IMR-90 (cell line): ENCODE measurements at regions not wholly inside any gene's neighbourhood (a gene's known extent, or its start where the extent isn't known, plus 50 kb on each side); places are given as distances from the start of the nearest gene placed in this dataset.

Experiments used
- ATAC-seq: fragments of 200-7000 bp; cut with Tn5 transposase; 2 replicates; pipeline ENCODE4 v1.9.1; 2020; ENCODE audit warnings: low read depth, mild to moderate bottlenecking, moderate library complexity
- BruUV-seq: library from RNA; stranded (reverse); fragments of 400-500 nt; replicated peaks from 2 replicates; lab custom pipeline; 2021; lab: Mats Ljungman, UMichigan
- CTCF ChIA-PET: fragments of 300-600 bp; formaldehyde crosslinking; extraction: SDS; loops from one replicate; lab custom pipeline; 2021; ENCODE audit warnings: antibody characterized with exemption; lab: Yijun Ruan, JAX
- POLR2A ChIA-PET: fragments of 300-600 bp; sonication (Branson Sonifier 250); formaldehyde crosslinking; loops from one replicate; lab custom pipeline; 2022; ENCODE audit warnings: antibody characterized with exemption; ENCODE audit not compliant: unreplicated experiment; lab: Charles Lee
- DNase-seq: peaks from one replicate; pipeline ENCODE4 v3.0.0; 2013
- H2AFZ ChIP-seq: replicated peaks from 2 replicates; pipeline ENCODE3; 2013; ENCODE audit warnings: low read length, mild to moderate bottlenecking; ENCODE audit not compliant: poor library complexity
- H2AK5ac ChIP-seq: 2 replicates; pipeline ENCODE4 v1.6.1; 2013; ENCODE audit warnings: low read depth, low read length, inconsistent platforms
- H2AK9ac ChIP-seq: replicated peaks from 2 replicates; pipeline ENCODE3; 2013; ENCODE audit warnings: mild to moderate bottlenecking, low read depth, low read length, moderate library complexity; ENCODE audit not compliant: poor library complexity
- H2BK120ac ChIP-seq: 2 replicates; pipeline ENCODE4 v1.6.1; 2013; ENCODE audit warnings: low read depth, low read length, inconsistent platforms
- H2BK15ac ChIP-seq: 3 replicates; pipeline ENCODE4 v1.6.1; 2013; ENCODE audit warnings: low read depth, low read length, inconsistent platforms
- H2BK20ac ChIP-seq: 2 replicates; pipeline ENCODE4 v1.6.1; 2013; ENCODE audit warnings: low read depth, mild to moderate bottlenecking, inconsistent platforms, low read length, moderate library complexity
- H2BK5ac ChIP-seq: 2 replicates; pipeline ENCODE4 v1.6.1; 2013; ENCODE audit warnings: mild to moderate bottlenecking, low read depth, low read length, inconsistent platforms; ENCODE audit not compliant: poor library complexity, severe bottlenecking
- H3K14ac ChIP-seq: replicated peaks from 2 replicates; pipeline ENCODE4 v1.6.1; 2013; ENCODE audit warnings: low read depth, low read length, inconsistent platforms
- H3K18ac ChIP-seq: 2 replicates; pipeline ENCODE4 v1.6.1; 2013; ENCODE audit warnings: low read depth, low read length, control low read depth
- H3K23ac ChIP-seq: 2 replicates; pipeline ENCODE4 v1.6.1; 2013; ENCODE audit warnings: low read depth, low read length, inconsistent platforms
- H3K27ac ChIP-seq: 2 replicates; pipeline ENCODE4 v1.5.1; 2013; ENCODE audit warnings: mild to moderate bottlenecking, control low read depth, low read length; ENCODE audit not compliant: insufficient read depth
- H3K27me3 ChIP-seq: 2 replicates; pipeline ENCODE4 v1.6.1; 2013; ENCODE audit warnings: low read length; ENCODE audit not compliant: control insufficient read depth, insufficient read depth
- H3K36me3 ChIP-seq: 2 replicates; pipeline ENCODE4 v1.6.1; 2013; ENCODE audit warnings: low read length, mixed read lengths; ENCODE audit not compliant: control insufficient read depth, insufficient read depth
- H3K4ac ChIP-seq: 2 replicates; pipeline ENCODE4 v1.6.1; 2013; ENCODE audit warnings: low read depth, low read length, inconsistent platforms
- H3K4me1 ChIP-seq: 2 replicates; pipeline ENCODE4 v1.6.1; 2013; ENCODE audit warnings: low read length, mixed read lengths; ENCODE audit not compliant: control insufficient read depth, insufficient read depth
- H3K4me2 ChIP-seq: 2 replicates; pipeline ENCODE4 v1.6.1; 2013; ENCODE audit warnings: low read depth, mild to moderate bottlenecking, control low read depth, low read length, moderate library complexity
- H3K4me3 ChIP-seq: 2 replicates; pipeline ENCODE4 v1.5.1; 2013; ENCODE audit warnings: low read depth, mild to moderate bottlenecking, control low read depth, low read length, moderate library complexity; ENCODE audit not compliant: insufficient read depth
- H3K56ac ChIP-seq: 2 replicates; pipeline ENCODE4 v1.6.1; 2013; ENCODE audit warnings: low read length, inconsistent platforms; ENCODE audit not compliant: insufficient read depth; ENCODE audit errors: extremely low read depth
- H3K79me1 ChIP-seq, 2 experiments: 2 replicates each; pipeline ENCODE4 v1.6.1; 2013; ENCODE audit warnings: low read length in 2 of 2, inconsistent platforms in 1 of 2, low read depth in 1 of 2
- H3K9ac ChIP-seq: 2 replicates; pipeline ENCODE4 v1.6.1; 2013; ENCODE audit warnings: low read depth, low read length, control low read depth
- H3K9me1 ChIP-seq: 2 replicates; pipeline ENCODE4 v1.6.1; 2013; ENCODE audit warnings: low read length, inconsistent platforms; ENCODE audit not compliant: insufficient read depth
- H3K9me3 ChIP-seq: 2 replicates; pipeline ENCODE4 v1.6.1; 2013; ENCODE audit warnings: low read length; ENCODE audit not compliant: control insufficient read depth, insufficient read depth
- H4K20me1 ChIP-seq: 2 replicates; pipeline ENCODE4 v1.6.1; 2013; ENCODE audit warnings: low read length, inconsistent platforms; ENCODE audit not compliant: insufficient read depth
- H4K5ac ChIP-seq: 2 replicates; pipeline ENCODE4 v1.6.1; 2013; ENCODE audit warnings: mild to moderate bottlenecking, low read depth, low read length, control low read depth
- H4K8ac ChIP-seq, 2 experiments: 2 replicates each; pipeline ENCODE4 v1.6.1; 2013; ENCODE audit warnings: low read depth in 2 of 2, low read length in 2 of 2, control low read depth in 1 of 2, inconsistent platforms in 1 of 2
- H4K91ac ChIP-seq: 2 replicates; pipeline ENCODE4 v1.6.1; 2013; ENCODE audit warnings: low read depth, low read length, inconsistent platforms; ENCODE audit not compliant: insufficient read depth
- CHD1 ChIP-seq: IDR thresholded peaks from 2 replicates; pipeline ENCODE4 v1.6.1; 2012; ENCODE audit warnings: low read depth, low read length, improper control_type of control experiment
- ELK1 ChIP-seq: fragments of 150-350 bp; IDR thresholded peaks from 2 replicates; pipeline ENCODE4 v1.6.1; 2016; ENCODE audit warnings: low read depth, mild to moderate bottlenecking, low read length, moderate library complexity, borderline replicate concordance
- FOS ChIP-seq: fragments of 150-350 bp; IDR thresholded peaks from 2 replicates; pipeline ENCODE4 v1.6.1; 2016; ENCODE audit warnings: low read depth, low read length
- MAFK ChIP-seq: IDR thresholded peaks from 2 replicates; pipeline ENCODE4 v1.6.1; 2012; ENCODE audit warnings: low read depth, low read length, improper control_type of control experiment
- POLR2A ChIP-seq: IDR thresholded peaks from 2 replicates; pipeline ENCODE4 v1.6.1; 2012; ENCODE audit warnings: mild to moderate bottlenecking, low read depth, low read length
- RAD21 ChIP-seq: IDR thresholded peaks from 2 replicates; pipeline ENCODE4 v1.6.1; 2012; ENCODE audit warnings: low read length, improper control_type of control experiment
- RCOR1 ChIP-seq: IDR thresholded peaks from 2 replicates; pipeline ENCODE4 v1.6.1; 2012; ENCODE audit warnings: mild to moderate bottlenecking, low read length, improper control_type of control experiment; ENCODE audit not compliant: insufficient replicate concordance
- SMC3 ChIP-seq: fragments of 150-350 bp; IDR thresholded peaks from 2 replicates; pipeline ENCODE4 v1.6.1; 2016; ENCODE audit warnings: low read depth, mild to moderate bottlenecking, antibody characterized with exemption, low read length, moderate library complexity
- WGBS, 2 experiments: methylation state at CpG; one replicate each; pipeline versions ENCODE4 v1.1.5 to v1.1.7; 2013; ENCODE audit warnings: missing lambda C conversion rate in 2 of 2; ENCODE audit not compliant: insufficient read length in 1 of 2; ENCODE audit errors: extremely low coverage in 2 of 2; 5-methylcytosine and 5-hydroxymethylcytosine counted together
- dilution Hi-C: fragments of 300-500 bp; cut with HindIII; formaldehyde crosslinking; loops from one replicate; pipeline ENCODE4 v1.14.3; 2018; ENCODE audit warnings: low sequenced_read_pairs; ENCODE audit not compliant: unreplicated experiment
- in situ Hi-C: fragments of 300-500 bp; cut with MboI; formaldehyde crosslinking; loops from 3 replicates; pipeline ENCODE4 v1.14.3; 2019; ENCODE audit warnings: low sequenced_read_pairs, inconsistent platforms, mixed read lengths
- intact Hi-C: fragments of 100-400 bp; cut with micrococcal nuclease; formaldehyde crosslinking; loops from 2 replicates; pipeline ENCODE4 v1.10.0; 2022

- POLR2A ChIA-PET: no interaction called here
- Histone ChIP-seq H3K36me3 (no peaks in the 10 kb centered on the region), H2AK5ac (no peak overlapping the region), H2AK9ac (no peak overlapping the region), H2BK20ac (no peak overlapping the region), H3K14ac (no peak overlapping the region), H4K8ac (no peak overlapping the region), H2BK5ac (no peak overlapping the region), H3K9ac (no peak overlapping the region), H4K91ac (no peak overlapping the region), H3K79me1 (no peaks in the 10 kb centered on the region), H4K5ac (no peak overlapping the region), H3K4me2 (no peak overlapping the region), H2BK120ac (no peak overlapping the region), H3K27me3 (no peaks in the 10 kb centered on the region), H3K23ac (no peak overlapping the region), H3K18ac (no peak overlapping the region), H3K4me3 (no peak overlapping the region), H4K20me1 (no peaks in the 10 kb centered on the region), H3K4ac (no peak overlapping the region), H3K9me3 (no peaks in the 10 kb centered on the region), H2AFZ (no peak overlapping the region), H3K27ac (no peak overlapping the region), H2BK15ac (no peak overlapping the region), H3K9me1 (no peaks in the 10 kb centered on the region), H3K4me1 (no peaks in the 10 kb centered on the region), H3K56ac (no peak overlapping the region)
- ATAC-seq (no peak), DNase-seq (no peak)
- WGBS, 2 experiments: no CpG with 5 or more reads among the region's 3 CpGs
- intact Hi-C loops (no loop called here), dilution Hi-C loops (no loop called here), in situ Hi-C loops (no loop called here)
- no TSS peak for BruUV-seq
- CTCF ChIA-PET: no interaction called here
- TF ChIP-seq FOS: no peak
- TF ChIP-seq SMC3: no peak
- no peak for TF ChIP-seq MAFK
- TF ChIP-seq CHD1: no peak
- no peak for TF ChIP-seq ELK1
- TF ChIP-seq POLR2A: no peak
- TF ChIP-seq RCOR1: no peak
- no peak for TF ChIP-seq RAD21
Observed at GRCh38 chr2:196558497-196558896, 81.0 kb upstream of the CCDC150 start.
